OCI-LY1 (cell line): ENCODE measurements at regions not wholly inside any gene's neighbourhood (a gene's known extent, or its start where the extent isn't known, plus 50 kb on each side); places are given as distances from the start of the nearest gene placed in this dataset.

Experiments used
- EZH2 ChIP-seq: fragments of 200-600 bp; sonication (generic), shearing (Covaris generic); IDR thresholded peaks from 2 replicates; pipeline ENCODE4 v1.8.0; 2017; ENCODE audit warnings: borderline replicate concordance, mixed run types, mild to moderate bottlenecking, antibody characterized with exemption, low read length, moderate library complexity, mixed read lengths
- TF ChIP-seq, protein P1 (sequence below): fragments of 200-600 bp; sonication (generic), shearing (Covaris generic); IDR thresholded peaks from 2 replicates; pipeline ENCODE4 v1.5.1; 2017; ENCODE audit warnings: mild to moderate bottlenecking, antibody characterized with exemption, low read length, moderate library complexity, mixed read lengths

DNA sequence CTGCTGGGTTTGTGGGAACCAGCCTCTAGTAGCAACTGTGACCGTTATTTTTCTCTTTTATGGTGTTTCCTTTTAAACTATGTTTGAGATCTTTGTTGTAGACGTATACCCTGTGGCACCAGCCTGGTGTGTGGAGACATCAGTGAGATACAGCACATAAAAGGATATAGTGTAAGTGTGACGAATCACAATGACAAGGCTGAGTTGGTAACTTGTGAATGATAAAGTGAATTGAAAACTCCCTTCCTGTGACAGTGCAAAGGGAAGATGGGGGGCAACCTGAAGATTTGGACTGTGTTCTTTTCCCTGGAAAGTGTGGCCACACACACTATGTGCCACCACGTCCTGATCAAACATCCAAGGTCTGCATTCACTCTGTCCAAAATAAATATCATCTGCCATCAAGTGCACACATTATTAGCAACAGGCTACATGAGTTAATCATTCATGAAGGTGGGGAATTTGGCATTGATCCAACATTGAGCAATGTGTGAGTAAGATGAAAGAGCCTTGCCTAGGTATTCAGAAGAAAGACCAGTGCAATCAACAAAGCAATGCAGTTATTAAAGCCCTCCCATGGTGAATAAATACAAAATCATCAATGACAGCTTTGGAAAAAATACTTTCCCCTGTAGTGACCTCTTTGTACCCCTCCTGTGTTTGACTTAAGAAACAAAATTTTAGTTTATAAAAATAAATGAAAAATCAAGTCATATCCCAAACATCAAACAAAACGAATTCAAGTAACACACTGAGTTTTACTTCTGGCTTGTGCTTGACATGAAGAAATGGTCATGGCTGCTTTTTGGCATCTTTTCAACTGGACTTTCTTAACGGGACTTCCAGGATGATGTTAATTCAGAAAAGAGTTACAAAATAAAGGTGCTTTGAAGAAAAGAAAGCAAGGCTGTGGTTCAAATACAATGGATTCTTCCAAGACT, 1280.5 kb upstream of the ZEB2 start:
- TF ChIP-seq, protein P1, sequence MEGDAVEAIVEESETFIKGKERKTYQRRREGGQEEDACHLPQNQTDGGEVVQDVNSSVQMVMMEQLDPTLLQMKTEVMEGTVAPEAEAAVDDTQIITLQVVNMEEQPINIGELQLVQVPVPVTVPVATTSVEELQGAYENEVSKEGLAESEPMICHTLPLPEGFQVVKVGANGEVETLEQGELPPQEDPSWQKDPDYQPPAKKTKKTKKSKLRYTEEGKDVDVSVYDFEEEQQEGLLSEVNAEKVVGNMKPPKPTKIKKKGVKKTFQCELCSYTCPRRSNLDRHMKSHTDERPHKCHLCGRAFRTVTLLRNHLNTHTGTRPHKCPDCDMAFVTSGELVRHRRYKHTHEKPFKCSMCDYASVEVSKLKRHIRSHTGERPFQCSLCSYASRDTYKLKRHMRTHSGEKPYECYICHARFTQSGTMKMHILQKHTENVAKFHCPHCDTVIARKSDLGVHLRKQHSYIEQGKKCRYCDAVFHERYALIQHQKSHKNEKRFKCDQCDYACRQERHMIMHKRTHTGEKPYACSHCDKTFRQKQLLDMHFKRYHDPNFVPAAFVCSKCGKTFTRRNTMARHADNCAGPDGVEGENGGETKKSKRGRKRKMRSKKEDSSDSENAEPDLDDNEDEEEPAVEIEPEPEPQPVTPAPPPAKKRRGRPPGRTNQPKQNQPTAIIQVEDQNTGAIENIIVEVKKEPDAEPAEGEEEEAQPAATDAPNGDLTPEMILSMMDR: no peak
- no peak for TF ChIP-seq EZH2
